ENCODE measurements at regions not wholly inside any gene's neighbourhood (a gene's known extent, or its start where the extent isn't known, plus 50 kb on each side); places are given as distances from the start of the nearest gene placed in this dataset.

DNA sequence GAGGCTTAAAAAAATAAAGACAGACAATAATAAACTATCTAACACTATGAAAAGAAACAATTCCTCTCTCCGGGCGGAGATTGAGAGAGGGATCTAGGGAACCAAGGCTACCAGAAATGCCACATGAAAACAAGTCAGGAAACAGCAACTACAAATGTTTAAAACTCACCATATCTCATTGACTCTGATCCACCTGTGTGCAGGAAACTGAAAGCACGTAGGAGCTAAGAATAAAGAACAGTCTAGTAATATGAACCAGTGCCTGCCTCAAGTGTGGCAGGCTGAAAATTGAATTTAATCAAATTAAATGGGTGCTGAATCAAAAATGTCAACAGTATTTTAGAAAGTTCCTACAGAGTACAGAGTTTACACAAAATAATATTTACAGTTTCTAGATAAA is 1701.0 kb downstream of the SLITRK5 start:
- TF ChIP-seq POLR2A (IDR thresholded peaks at IDR 0.05) (no peak), POLR2AphosphoS5 (IDR thresholded peaks at IDR 0.05) (no peak), EP300 (IDR thresholded peaks at IDR 0.05; ENCODE audit: low read depth) (no peak)
- TF ChIP-seq, protein P1, sequence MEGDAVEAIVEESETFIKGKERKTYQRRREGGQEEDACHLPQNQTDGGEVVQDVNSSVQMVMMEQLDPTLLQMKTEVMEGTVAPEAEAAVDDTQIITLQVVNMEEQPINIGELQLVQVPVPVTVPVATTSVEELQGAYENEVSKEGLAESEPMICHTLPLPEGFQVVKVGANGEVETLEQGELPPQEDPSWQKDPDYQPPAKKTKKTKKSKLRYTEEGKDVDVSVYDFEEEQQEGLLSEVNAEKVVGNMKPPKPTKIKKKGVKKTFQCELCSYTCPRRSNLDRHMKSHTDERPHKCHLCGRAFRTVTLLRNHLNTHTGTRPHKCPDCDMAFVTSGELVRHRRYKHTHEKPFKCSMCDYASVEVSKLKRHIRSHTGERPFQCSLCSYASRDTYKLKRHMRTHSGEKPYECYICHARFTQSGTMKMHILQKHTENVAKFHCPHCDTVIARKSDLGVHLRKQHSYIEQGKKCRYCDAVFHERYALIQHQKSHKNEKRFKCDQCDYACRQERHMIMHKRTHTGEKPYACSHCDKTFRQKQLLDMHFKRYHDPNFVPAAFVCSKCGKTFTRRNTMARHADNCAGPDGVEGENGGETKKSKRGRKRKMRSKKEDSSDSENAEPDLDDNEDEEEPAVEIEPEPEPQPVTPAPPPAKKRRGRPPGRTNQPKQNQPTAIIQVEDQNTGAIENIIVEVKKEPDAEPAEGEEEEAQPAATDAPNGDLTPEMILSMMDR (IDR thresholded peaks at IDR 0.05): no peak
